ENCODE measurements at regions not wholly inside any gene's neighbourhood (a gene's known extent, or its start where the extent isn't known, plus 50 kb on each side); places are given as distances from the start of the nearest gene placed in this dataset.
"Not testable (repeated sequence)": the region's sequence is repeated elsewhere in the genome, so short reads cannot be mapped to it uniquely, and the experiment has no call there.

GRCh38 chr9:40592406-40592805 lies 536.1 kb downstream of the FOXD4L6 start:
- H3K4me3 Mint-ChIP-seq; H3K9me3 Mint-ChIP-seq (ENCODE audit: low read depth); H3K4me1 Mint-ChIP-seq; H3K36me3 Mint-ChIP-seq; DNase-seq; CTCF ChIA-PET; H3K27me3 Mint-ChIP-seq; H3K27ac Mint-ChIP-seq; ATAC-seq: not testable (repeated sequence)

GRCh38 chr9:40591915-40592314 lies 536.6 kb downstream of the FOXD4L6 start:
- H3K4me1 Mint-ChIP-seq; H3K4me3 Mint-ChIP-seq; H3K27ac Mint-ChIP-seq; DNase-seq; H3K9me3 Mint-ChIP-seq (ENCODE audit: low read depth); H3K36me3 Mint-ChIP-seq; CTCF ChIA-PET; ATAC-seq; H3K27me3 Mint-ChIP-seq: not testable (repeated sequence)

GRCh38 chr9:40587475-40588195 lies 540.8 kb downstream of the FOXD4L6 start:
- H3K27ac Mint-ChIP-seq; H3K9me3 Mint-ChIP-seq (ENCODE audit: low read depth); ATAC-seq; CTCF ChIA-PET; H3K4me1 Mint-ChIP-seq; DNase-seq; H3K27me3 Mint-ChIP-seq; H3K36me3 Mint-ChIP-seq; H3K4me3 Mint-ChIP-seq: not testable (repeated sequence)

- H3K4me1 Mint-ChIP-seq, CTCF ChIA-PET, DNase-seq: not testable (repeated sequence)
Observed at GRCh38 chr9:40584039-40584438, 544.4 kb downstream of the FOXD4L6 start.

GRCh38 chr9:40583230-40583629 lies 545.3 kb downstream of the FOXD4L6 start:
- H3K27ac Mint-ChIP-seq = peak overlapping the region; percentile 36
- H3K27me3 Mint-ChIP-seq; H3K4me1 Mint-ChIP-seq; CTCF ChIA-PET; ATAC-seq; H3K9me3 Mint-ChIP-seq (ENCODE audit: low read depth); H3K36me3 Mint-ChIP-seq: not testable (repeated sequence)
- DNase-seq = peak; percentile 53
- H3K4me3 Mint-ChIP-seq = peak overlapping the region; percentile 59

More at GRCh38 chr9:40584039-40584438, 544.4 kb downstream of the FOXD4L6 start:
- not testable (repeated sequence) for H3K36me3 Mint-ChIP-seq; H3K9me3 Mint-ChIP-seq (ENCODE audit: low read depth); ATAC-seq; H3K27me3 Mint-ChIP-seq; H3K27ac Mint-ChIP-seq
- peak overlapping the region; percentile 50 for H3K4me3 Mint-ChIP-seq

GRCh38 chr9:40578908-40579307 lies 549.6 kb downstream of the FOXD4L6 start:
- H3K9me3 Mint-ChIP-seq (ENCODE audit: low read depth); H3K27me3 Mint-ChIP-seq; H3K4me3 Mint-ChIP-seq; H3K36me3 Mint-ChIP-seq; CTCF ChIA-PET; H3K4me1 Mint-ChIP-seq; DNase-seq; ATAC-seq; H3K27ac Mint-ChIP-seq: not testable (repeated sequence)

All from activated CD8-positive, alpha-beta memory T cell treated with anti-CD3 and anti-CD28 coated beads, Interleukin-2, amount 10 ng/mL, durations not matched to agents 7 days and 5 days (primary cell).